ENCODE measurements at regions not wholly inside any gene's neighbourhood (a gene's known extent, or its start where the extent isn't known, plus 50 kb on each side); places are given as distances from the start of the nearest gene placed in this dataset.

GRCh38 chr5:2200261-2200950, 317.7 kb upstream of the IRX4 start:
- CTCF ChIA-PET: no interaction called here

GRCh38 chr5:2199697-2200096, 317.0 kb upstream of the IRX4 start:
- no peak overlapping the region for H3K4me3 ChIP-seq (ENCODE audit: low read depth, low read length)

More at GRCh38 chr5:2200261-2200950, 317.7 kb upstream of the IRX4 start:
- Histone ChIP-seq H3K4me3 (ENCODE audit: low read depth, low read length) (no peak overlapping the region), H3K27ac (ENCODE audit: low read depth, low read length) (no peak overlapping the region), H3K27me3 (ENCODE audit: control insufficient read depth, insufficient read depth, low read length) (no peaks in the 10 kb centered on the region), H3K9me3 (ENCODE audit: control insufficient read depth, insufficient read depth, low read length) (peaks cover 45% of the 10 kb centered on the region)
- POLR2A ChIA-PET: no interaction called here
- no peak for DNase-seq (ENCODE audit: low read depth, low spot score)
- no peak for TF ChIP-seq CTCF (IDR thresholded peaks at IDR 0.05; ENCODE audit: low read depth, low read length)

DNA sequence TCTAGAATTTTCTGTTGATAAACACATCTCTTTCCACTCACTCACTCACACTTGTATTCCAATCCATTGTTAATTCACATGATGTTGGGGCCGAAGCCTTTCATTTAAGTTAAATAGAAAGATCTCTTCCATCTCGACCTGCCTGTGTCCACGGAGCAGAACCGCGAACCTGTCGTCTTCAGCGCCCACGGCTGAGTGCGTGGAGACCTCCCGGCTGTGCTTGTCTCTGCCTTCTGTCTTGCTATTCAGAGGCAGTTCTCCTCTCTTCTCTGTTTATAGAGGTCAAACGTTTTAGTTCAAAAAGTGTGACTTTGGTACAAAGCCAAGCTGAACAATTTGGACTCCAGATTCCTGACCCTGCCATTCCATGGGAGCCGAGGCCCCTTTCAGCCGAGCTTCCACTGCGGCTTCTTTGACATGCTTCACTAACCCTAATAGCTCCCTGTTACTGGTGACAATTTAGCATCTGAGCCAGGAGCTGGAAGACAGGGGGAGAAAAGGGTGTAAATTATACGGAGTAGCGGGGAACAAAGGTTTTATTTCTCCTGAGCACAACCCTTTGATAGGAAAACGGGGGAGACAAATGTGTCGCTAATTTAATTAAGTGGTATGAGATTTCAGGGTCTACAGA, 314.4 kb upstream of the IRX4 start:
- no peak for TF ChIP-seq CTCF (IDR thresholded peaks at IDR 0.05; ENCODE audit: low read depth, low read length)
- DNase-seq (ENCODE audit: low read depth, low spot score): no peak
- no peaks in the 10 kb centered on the region for H3K27me3 ChIP-seq (ENCODE audit: control insufficient read depth, insufficient read depth, low read length)
- H3K9me3 ChIP-seq (ENCODE audit: control insufficient read depth, insufficient read depth, low read length): peaks cover 53% of the 10 kb centered on the region
- ChIA-PET CTCF (no interaction called here), POLR2A (no interaction called here)
- no peak overlapping the region for H3K27ac ChIP-seq (ENCODE audit: low read depth, low read length)
- no peak overlapping the region for H3K4me3 ChIP-seq (ENCODE audit: low read depth, low read length)

More at GRCh38 chr5:2199697-2200096, 317.0 kb upstream of the IRX4 start:
- no peak for DNase-seq (ENCODE audit: low read depth, low spot score)
- no peak for TF ChIP-seq CTCF (IDR thresholded peaks at IDR 0.05; ENCODE audit: low read depth, low read length)
- Histone ChIP-seq H3K27ac (ENCODE audit: low read depth, low read length) (no peak overlapping the region), H3K9me3 (ENCODE audit: control insufficient read depth, insufficient read depth, low read length) (peaks cover 41% of the 10 kb centered on the region), H3K27me3 (ENCODE audit: control insufficient read depth, insufficient read depth, low read length) (no peaks in the 10 kb centered on the region)
- CTCF ChIA-PET: no interaction called here
- POLR2A ChIA-PET: no interaction called here

DNA sequence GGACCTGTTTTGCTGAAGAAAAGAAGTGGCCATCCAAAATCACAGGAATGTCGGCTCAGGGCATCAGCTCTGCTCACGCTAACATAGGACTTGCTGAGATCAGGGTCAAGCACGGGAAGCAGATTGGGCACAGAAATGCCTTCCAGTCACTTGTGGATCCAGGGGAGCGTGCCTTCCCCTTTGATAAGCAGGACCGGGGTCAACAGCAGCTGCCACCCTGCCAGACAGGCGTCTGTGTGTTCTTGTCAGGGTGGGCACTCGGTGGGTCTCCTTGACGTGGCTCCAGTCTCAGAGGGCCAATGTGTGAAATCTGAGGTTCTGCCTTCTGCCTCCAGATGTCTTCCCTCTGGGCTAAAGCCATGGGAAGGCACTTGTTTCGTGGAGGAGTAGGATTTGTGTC, 313.7 kb upstream of the IRX4 start:
- ChIA-PET POLR2A (no interaction called here), CTCF (no interaction called here)
- H3K4me3 ChIP-seq (ENCODE audit: low read depth, low read length): no peak overlapping the region
- DNase-seq (ENCODE audit: low read depth, low spot score): no peak
- TF ChIP-seq CTCF (IDR thresholded peaks at IDR 0.05; ENCODE audit: low read depth, low read length): no peak
- peaks cover 55% of the 10 kb centered on the region for H3K9me3 ChIP-seq (ENCODE audit: control insufficient read depth, insufficient read depth, low read length)
- H3K27me3 ChIP-seq (ENCODE audit: control insufficient read depth, insufficient read depth, low read length): no peaks in the 10 kb centered on the region
- H3K27ac ChIP-seq (ENCODE audit: low read depth, low read length): no peak overlapping the region

GRCh38 chr5:2194949-2195348, 312.2 kb upstream of the IRX4 start:
- Histone ChIP-seq H3K27ac (ENCODE audit: low read depth, low read length) (no peak overlapping the region), H3K27me3 (ENCODE audit: control insufficient read depth, insufficient read depth, low read length) (no peaks in the 10 kb centered on the region), H3K4me3 (ENCODE audit: low read depth, low read length) (no peak overlapping the region), H3K9me3 (ENCODE audit: control insufficient read depth, insufficient read depth, low read length) (peaks cover 51% of the 10 kb centered on the region)
- POLR2A ChIA-PET: no interaction called here
- CTCF ChIA-PET: no interaction called here
- no peak for DNase-seq (ENCODE audit: low read depth, low spot score)
- TF ChIP-seq CTCF (IDR thresholded peaks at IDR 0.05; ENCODE audit: low read depth, low read length): no peak
